ENCODE measurements at regions not wholly inside any gene's neighbourhood (a gene's known extent, or its start where the extent isn't known, plus 50 kb on each side); places are given as distances from the start of the nearest gene placed in this dataset.
"Not testable (repeated sequence)": the region's sequence is repeated elsewhere in the genome, so short reads cannot be mapped to it uniquely, and the experiment has no call there.

DNA sequence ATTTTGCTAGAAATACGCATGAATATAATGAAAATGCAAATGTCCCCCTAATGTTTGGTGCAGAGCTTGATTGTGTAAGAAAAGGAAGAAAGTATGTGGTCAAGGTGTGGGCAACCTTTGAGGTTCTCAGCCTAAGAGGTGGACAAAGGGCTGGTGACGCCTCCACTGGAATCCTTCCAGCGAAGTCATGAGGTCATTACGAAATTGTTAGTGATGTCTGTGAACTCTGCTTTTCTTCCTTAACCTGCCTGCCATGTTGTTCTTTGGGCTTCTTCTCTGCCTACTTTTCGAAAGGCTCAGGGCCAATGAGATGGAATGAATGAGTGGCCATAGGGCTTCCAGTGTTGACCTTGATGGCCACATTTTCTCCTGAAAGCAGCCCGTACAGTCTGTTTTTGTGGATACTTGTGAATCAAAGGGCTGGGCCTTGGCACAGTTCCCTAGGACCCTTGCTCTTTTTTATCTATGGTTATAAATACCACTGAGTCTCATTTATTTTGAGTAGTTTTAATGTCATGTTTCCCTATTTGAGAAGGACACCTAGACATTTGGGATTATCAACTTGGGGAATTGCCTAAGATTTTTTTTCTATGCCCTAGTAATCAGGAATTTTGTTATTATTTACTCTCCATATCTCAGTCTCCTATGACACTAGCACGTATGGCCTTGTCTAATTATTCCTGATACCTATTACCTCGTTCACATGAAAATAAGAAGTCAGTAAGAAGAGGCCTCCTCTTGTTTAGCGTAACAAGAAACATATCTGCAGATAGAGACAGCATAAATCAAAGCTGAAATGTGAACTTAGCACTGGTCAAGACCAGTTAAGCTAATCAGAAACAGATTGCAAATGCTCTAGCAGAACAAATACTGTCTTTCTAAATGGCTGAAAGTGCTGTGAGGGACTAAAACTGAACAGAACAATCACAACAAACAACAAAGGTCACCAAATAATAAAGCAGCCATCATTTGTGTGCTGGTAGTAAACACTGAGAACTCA lies 334.6 kb downstream of the BCL2L11 start:
- TF ChIP-seq, protein P1, sequence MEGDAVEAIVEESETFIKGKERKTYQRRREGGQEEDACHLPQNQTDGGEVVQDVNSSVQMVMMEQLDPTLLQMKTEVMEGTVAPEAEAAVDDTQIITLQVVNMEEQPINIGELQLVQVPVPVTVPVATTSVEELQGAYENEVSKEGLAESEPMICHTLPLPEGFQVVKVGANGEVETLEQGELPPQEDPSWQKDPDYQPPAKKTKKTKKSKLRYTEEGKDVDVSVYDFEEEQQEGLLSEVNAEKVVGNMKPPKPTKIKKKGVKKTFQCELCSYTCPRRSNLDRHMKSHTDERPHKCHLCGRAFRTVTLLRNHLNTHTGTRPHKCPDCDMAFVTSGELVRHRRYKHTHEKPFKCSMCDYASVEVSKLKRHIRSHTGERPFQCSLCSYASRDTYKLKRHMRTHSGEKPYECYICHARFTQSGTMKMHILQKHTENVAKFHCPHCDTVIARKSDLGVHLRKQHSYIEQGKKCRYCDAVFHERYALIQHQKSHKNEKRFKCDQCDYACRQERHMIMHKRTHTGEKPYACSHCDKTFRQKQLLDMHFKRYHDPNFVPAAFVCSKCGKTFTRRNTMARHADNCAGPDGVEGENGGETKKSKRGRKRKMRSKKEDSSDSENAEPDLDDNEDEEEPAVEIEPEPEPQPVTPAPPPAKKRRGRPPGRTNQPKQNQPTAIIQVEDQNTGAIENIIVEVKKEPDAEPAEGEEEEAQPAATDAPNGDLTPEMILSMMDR (IDR thresholded peaks at IDR 0.05) = not testable (repeated sequence)
- TF ChIP-seq POLR2A, POLR2AphosphoS5 (IDR thresholded peaks at IDR 0.05): not testable (repeated sequence)

All from sigmoid colon (tissue), 4 donors.